ENCODE measurements at regions not wholly inside any gene's neighbourhood (a gene's known extent, or its start where the extent isn't known, plus 50 kb on each side); places are given as distances from the start of the nearest gene placed in this dataset.

GRCh38 chrX:73903941-73904340 lies 51.4 kb upstream of the XIST start:
- Histone ChIP-seq H3K4me3 (no peak overlapping the region), H3K27me3 (no peaks in the 10 kb centered on the region), H3K27ac (no peak overlapping the region), H3K4me1 (no peaks in the 10 kb centered on the region), H3K9me3 (no peaks in the 10 kb centered on the region), H3K36me3 (no peaks in the 10 kb centered on the region)
- 65 to 75% methylated on average over 3 of the region's 3 CpGs for WGBS, 2 donors
- no peak for TF ChIP-seq CTCF (IDR thresholded peaks at IDR 0.05)
- no peak for DNase-seq
- intact Hi-C loops (cut with DNase I), result no loop called here

Small RNAs in the stretch of these regions (small RNA-seq; reads per million reads assigned to genes)
- gene ATP5MDP1 (0 reads per million in 3 donors), gene DDX3P2 (0 reads per million in 3 donors), gene MIR374B (12.8 to 27.2 (median 13.3) reads per million in 3 donors), gene MIR421 (26.5 to 72.3 (median 30.9) reads per million in 3 donors), gene RF02124 (0 reads per million in 3 donors), gene RF02125 (0 reads per million in 3 donors)
